ENCODE measurements at regions not wholly inside any gene's neighbourhood (a gene's known extent, or its start where the extent isn't known, plus 50 kb on each side); places are given as distances from the start of the nearest gene placed in this dataset.

DNA sequence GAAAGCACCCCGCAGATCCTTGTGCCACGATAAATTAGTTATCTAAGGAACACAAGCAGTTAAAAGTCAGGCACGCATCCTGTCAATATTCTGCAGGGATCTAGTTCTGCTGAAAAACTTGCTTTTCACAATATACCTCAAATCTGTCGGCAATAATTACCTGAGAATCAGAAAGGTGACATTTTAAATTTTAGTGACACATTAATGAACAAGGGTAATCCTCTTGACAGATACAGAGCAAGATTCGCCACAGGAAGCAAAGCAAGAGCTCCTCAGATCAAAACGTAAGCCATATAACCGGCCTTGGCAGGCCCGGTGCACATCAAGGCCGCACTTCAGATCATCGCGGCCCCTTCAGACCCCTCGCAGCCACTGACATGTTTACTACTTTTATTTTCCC is 185.7 kb downstream of the ATPSCKMT start:
- H2AFZ ChIP-seq (ENCODE audit: insufficient read depth, low read depth, low read length, poor library complexity, severe bottlenecking), result no peak overlapping the region
- ChIA-PET CTCF (no interaction called here), POLR2A (no interaction called here)
- Mint-ChIP-seq H3K27me3 (no peaks in the 10 kb centered on the region), H3K9me3 (ENCODE audit: insufficient read depth) (peaks cover 3% of the 10 kb centered on the region), H3K27ac (no peak overlapping the region), H3K4me1 (no peaks in the 10 kb centered on the region), H3K4me3 (no peak overlapping the region)
- H3K27me3 ChIP-seq (replicated peaks in 1 of 4; ENCODE audit: control extremely low read depth in 1 of 4, control insufficient read depth in 3 of 4, insufficient read depth in 4 of 4, low read length in 3 of 4), result no peaks in the 10 kb centered on the region
- no peaks in the 10 kb centered on the region for H3K4me1 ChIP-seq (ENCODE audit: control insufficient read depth in 2 of 2, insufficient read depth in 2 of 2, low read length in 2 of 2)
- no peak for DNase-seq
- H3K9me3 ChIP-seq (ENCODE audit: control extremely low read depth in 1 of 3, control insufficient read depth in 2 of 3, insufficient read depth in 1 of 3, low read length in 2 of 3), result peaks cover 0 to 17% (median 0%) of the 10 kb centered on the region in 3 donors
- H3K9ac ChIP-seq (ENCODE audit: low read length), result no peak overlapping the region
- ATAC-seq (ENCODE audit: low read depth), result no peak
- intact Hi-C loops (cut with micrococcal nuclease), result no loop called here
- TF ChIP-seq EZH2 (IDR thresholded peaks at IDR 0.05; ENCODE audit: borderline replicate concordance, insufficient read depth, low read depth, low read length, poor library complexity, severe bottlenecking), result no peak
- TF ChIP-seq, protein P1, sequence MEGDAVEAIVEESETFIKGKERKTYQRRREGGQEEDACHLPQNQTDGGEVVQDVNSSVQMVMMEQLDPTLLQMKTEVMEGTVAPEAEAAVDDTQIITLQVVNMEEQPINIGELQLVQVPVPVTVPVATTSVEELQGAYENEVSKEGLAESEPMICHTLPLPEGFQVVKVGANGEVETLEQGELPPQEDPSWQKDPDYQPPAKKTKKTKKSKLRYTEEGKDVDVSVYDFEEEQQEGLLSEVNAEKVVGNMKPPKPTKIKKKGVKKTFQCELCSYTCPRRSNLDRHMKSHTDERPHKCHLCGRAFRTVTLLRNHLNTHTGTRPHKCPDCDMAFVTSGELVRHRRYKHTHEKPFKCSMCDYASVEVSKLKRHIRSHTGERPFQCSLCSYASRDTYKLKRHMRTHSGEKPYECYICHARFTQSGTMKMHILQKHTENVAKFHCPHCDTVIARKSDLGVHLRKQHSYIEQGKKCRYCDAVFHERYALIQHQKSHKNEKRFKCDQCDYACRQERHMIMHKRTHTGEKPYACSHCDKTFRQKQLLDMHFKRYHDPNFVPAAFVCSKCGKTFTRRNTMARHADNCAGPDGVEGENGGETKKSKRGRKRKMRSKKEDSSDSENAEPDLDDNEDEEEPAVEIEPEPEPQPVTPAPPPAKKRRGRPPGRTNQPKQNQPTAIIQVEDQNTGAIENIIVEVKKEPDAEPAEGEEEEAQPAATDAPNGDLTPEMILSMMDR (IDR thresholded peaks at IDR 0.05), result no peak
- H3K36me3 ChIP-seq (replicated peaks in 1 of 2; ENCODE audit: control extremely low read depth in 1 of 2, control insufficient read depth in 1 of 2, extremely low read depth in 1 of 2, insufficient read depth in 2 of 2, low read length in 1 of 2), result no peaks in the 10 kb centered on the region
- no peaks in the 10 kb centered on the region for H3K79me2 ChIP-seq (ENCODE audit: control insufficient read depth, insufficient read depth, low read length)
- H3K4me2 ChIP-seq (replicated peaks; ENCODE audit: low read depth, low read length, poor library complexity, severe bottlenecking), result no peak overlapping the region
- no peak overlapping the region for H3K27ac ChIP-seq (ENCODE audit: low read length in 2 of 2)
- H4K20me1 ChIP-seq (ENCODE audit: control insufficient read depth, insufficient read depth, low read length, poor library complexity, severe bottlenecking), result no peaks in the 10 kb centered on the region
- no peak overlapping the region for H3K4me3 ChIP-seq (ENCODE audit: control extremely low read depth in 1 of 5, extremely low read depth in 1 of 5, insufficient read depth in 1 of 5, low read depth in 2 of 5, low read length in 4 of 5)
- WGBS (ENCODE audit: insufficient coverage), result 76% methylated on average over 11 of the region's 12 CpGs

DNA sequence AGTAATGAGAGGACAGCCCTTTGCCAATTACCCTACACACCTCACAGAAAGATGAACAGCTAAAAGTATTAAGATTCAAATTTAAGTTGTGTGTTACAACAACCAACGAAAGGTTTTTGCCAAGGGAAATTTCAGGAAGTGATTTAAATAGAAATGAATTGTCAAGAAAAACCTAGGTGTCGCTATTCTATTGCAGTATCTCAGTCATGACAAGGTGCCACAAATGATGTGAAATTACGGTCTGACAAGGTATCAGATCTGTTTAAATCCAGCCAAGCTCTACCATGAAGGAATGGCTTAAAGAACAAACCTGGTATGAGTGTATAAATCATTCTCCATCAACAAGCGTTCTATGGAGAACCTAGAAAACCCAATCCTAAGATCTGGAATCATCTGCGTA is 189.7 kb downstream of the ATPSCKMT start:
- Mint-ChIP-seq H3K4me1 (no peaks in the 10 kb centered on the region), H3K27ac (no peak overlapping the region), H3K4me3 (no peak overlapping the region), H3K9me3 (ENCODE audit: insufficient read depth) (no peaks in the 10 kb centered on the region), H3K27me3 (no peaks in the 10 kb centered on the region)
- Histone ChIP-seq H3K4me2 (replicated peaks; ENCODE audit: low read depth, low read length, poor library complexity, severe bottlenecking) (no peak overlapping the region), H3K27me3 (replicated peaks in 1 of 4; ENCODE audit: control extremely low read depth in 1 of 4, control insufficient read depth in 3 of 4, insufficient read depth in 4 of 4, low read length in 3 of 4) (peaks cover 0 to 2% (median 0%) of the 10 kb centered on the region in 4 experiments), H3K36me3 (replicated peaks in 1 of 2; ENCODE audit: control extremely low read depth in 1 of 2, control insufficient read depth in 1 of 2, extremely low read depth in 1 of 2, insufficient read depth in 2 of 2, low read length in 1 of 2) (no peaks in the 10 kb centered on the region), H3K9ac (ENCODE audit: low read length) (no peak overlapping the region), H3K79me2 (ENCODE audit: control insufficient read depth, insufficient read depth, low read length) (no peaks in the 10 kb centered on the region), H3K4me1 (ENCODE audit: control insufficient read depth in 2 of 2, insufficient read depth in 2 of 2, low read length in 2 of 2) (no peaks in the 10 kb centered on the region), H3K4me3 (ENCODE audit: control extremely low read depth in 1 of 5, extremely low read depth in 1 of 5, insufficient read depth in 1 of 5, low read depth in 2 of 5, low read length in 4 of 5) (no peak overlapping the region), H3K27ac (ENCODE audit: low read length in 2 of 2) (no peak overlapping the region), H4K20me1 (ENCODE audit: control insufficient read depth, insufficient read depth, low read length, poor library complexity, severe bottlenecking) (no peaks in the 10 kb centered on the region), H2AFZ (ENCODE audit: insufficient read depth, low read depth, low read length, poor library complexity, severe bottlenecking) (no peak overlapping the region), H3K9me3 (ENCODE audit: control extremely low read depth in 1 of 3, control insufficient read depth in 2 of 3, insufficient read depth in 1 of 3, low read length in 2 of 3) (peaks cover 0 to 12% (median 0%) of the 10 kb centered on the region in 3 donors)
- TF ChIP-seq EZH2 (IDR thresholded peaks at IDR 0.05; ENCODE audit: borderline replicate concordance, insufficient read depth, low read depth, low read length, poor library complexity, severe bottlenecking), result no peak
- TF ChIP-seq, protein P1 (IDR thresholded peaks at IDR 0.05), result no peak
- DNase-seq, result no peak
- intact Hi-C loops (cut with micrococcal nuclease), result no loop called here
- no peak for ATAC-seq (ENCODE audit: low read depth)
- ChIA-PET CTCF (no interaction called here), POLR2A (no interaction called here)
- WGBS (ENCODE audit: insufficient coverage), result 100% methylated on average over 3 of the region's 5 CpGs

Measured in B cell (primary cell).